ENCODE measurements at regions not wholly inside any gene's neighbourhood (a gene's known extent, or its start where the extent isn't known, plus 50 kb on each side); places are given as distances from the start of the nearest gene placed in this dataset.

- no peak overlapping the region for H3K4me3 ChIP-seq (ENCODE audit: low read length)
- ChIA-PET POLR2A (no interaction called here), CTCF (no interaction called here)
- Mint-ChIP-seq H3K36me3 (ENCODE audit: low read depth) (no peaks in the 10 kb centered on the region), H3K4me1 (ENCODE audit: low read depth) (no peaks in the 10 kb centered on the region), H3K4me3 (no peak overlapping the region), H3K27ac (no peak overlapping the region), H3K9me3 (peaks cover 2% of the 10 kb centered on the region), H3K27me3 (peaks cover 4% of the 10 kb centered on the region)
- no peaks in the 10 kb centered on the region for H3K9me3 ChIP-seq (ENCODE audit: control insufficient read depth in 1 of 2, insufficient read depth in 1 of 2, low read length in 2 of 2)
- no peaks in the 10 kb centered on the region for H3K4me1 ChIP-seq (ENCODE audit: insufficient read depth, low read length)
- intact Hi-C loops (cut with DNase I, micrococcal nuclease), result no loop called here
- no peaks in the 10 kb centered on the region for H3K27me3 ChIP-seq (ENCODE audit: control insufficient read depth in 1 of 2, insufficient read depth in 2 of 2, low read length in 2 of 2)
- no peak for TF ChIP-seq CTCF (IDR thresholded peaks at IDR 0.05)
- no peak overlapping the region for H3K27ac ChIP-seq (ENCODE audit: low read depth in 1 of 2, low read length in 2 of 2)
- ATAC-seq (ENCODE audit: poor library complexity) (no peak), DNase-seq (no peak)
- H3K36me3 ChIP-seq (ENCODE audit: insufficient read depth, low read length), result no peaks in the 10 kb centered on the region
Measured at GRCh38 chr3:23646184-23646920, 159.4 kb upstream of the UBE2E1 start.

GRCh38 chr3:23647706-23648258, 158.0 kb upstream of the UBE2E1 start:
- no peaks in the 10 kb centered on the region for H3K36me3 ChIP-seq (ENCODE audit: insufficient read depth, low read length)
- H3K4me1 Mint-ChIP-seq (ENCODE audit: low read depth), result no peaks in the 10 kb centered on the region
- peaks cover 4% of the 10 kb centered on the region for H3K27me3 Mint-ChIP-seq
- no peak overlapping the region for H3K27ac Mint-ChIP-seq
- H3K36me3 Mint-ChIP-seq (ENCODE audit: low read depth), result no peaks in the 10 kb centered on the region
- intact Hi-C loops (cut with DNase I, micrococcal nuclease), result no loop called here
- no peaks in the 10 kb centered on the region for H3K4me1 ChIP-seq (ENCODE audit: insufficient read depth, low read length)
- no peaks in the 10 kb centered on the region for H3K9me3 ChIP-seq (ENCODE audit: control insufficient read depth in 1 of 2, insufficient read depth in 1 of 2, low read length in 2 of 2)
- no peak for TF ChIP-seq CTCF (IDR thresholded peaks at IDR 0.05)
- no peak for DNase-seq
- peaks cover under 1% of the 10 kb centered on the region for H3K9me3 Mint-ChIP-seq
- no peak overlapping the region for H3K27ac ChIP-seq (ENCODE audit: low read depth in 1 of 2, low read length in 2 of 2)
- ChIA-PET CTCF (no interaction called here), POLR2A (no interaction called here)
- no peak overlapping the region for H3K4me3 Mint-ChIP-seq
- no peaks in the 10 kb centered on the region for H3K27me3 ChIP-seq (ENCODE audit: control insufficient read depth in 1 of 2, insufficient read depth in 2 of 2, low read length in 2 of 2)
- H3K4me3 ChIP-seq (ENCODE audit: low read length), result no peak overlapping the region
- ATAC-seq (ENCODE audit: poor library complexity), result no peak

GRCh38 chr3:23648326-23648995, 157.3 kb upstream of the UBE2E1 start:
- no peak for ATAC-seq (ENCODE audit: poor library complexity)
- H3K9me3 ChIP-seq (ENCODE audit: control insufficient read depth in 1 of 2, insufficient read depth in 1 of 2, low read length in 2 of 2), result no peaks in the 10 kb centered on the region
- no peak overlapping the region for H3K4me3 ChIP-seq (ENCODE audit: low read length)
- intact Hi-C loops (cut with DNase I, micrococcal nuclease), result no loop called here
- no peak overlapping the region for H3K27ac Mint-ChIP-seq
- no peak overlapping the region for H3K27ac ChIP-seq (ENCODE audit: low read depth in 1 of 2, low read length in 2 of 2)
- no peaks in the 10 kb centered on the region for H3K9me3 Mint-ChIP-seq
- no peaks in the 10 kb centered on the region for H3K4me1 ChIP-seq (ENCODE audit: insufficient read depth, low read length)
- H3K4me1 Mint-ChIP-seq (ENCODE audit: low read depth), result no peaks in the 10 kb centered on the region
- POLR2A ChIA-PET, result no interaction called here
- no peak for DNase-seq
- H3K36me3 ChIP-seq (ENCODE audit: insufficient read depth, low read length), result no peaks in the 10 kb centered on the region
- H3K36me3 Mint-ChIP-seq (ENCODE audit: low read depth), result no peaks in the 10 kb centered on the region
- no peak overlapping the region for H3K4me3 Mint-ChIP-seq
- H3K27me3 ChIP-seq (ENCODE audit: control insufficient read depth in 1 of 2, insufficient read depth in 2 of 2, low read length in 2 of 2), result no peaks in the 10 kb centered on the region
- H3K27me3 Mint-ChIP-seq, result peaks cover 4% of the 10 kb centered on the region
- CTCF ChIA-PET, result no interaction called here
- TF ChIP-seq CTCF (IDR thresholded peaks at IDR 0.05), result no peak
